Brain microvascular endothelial cell (primary cell): ENCODE measurements at regions not wholly inside any gene's neighbourhood (a gene's known extent, or its start where the extent isn't known, plus 50 kb on each side); places are given as distances from the start of the nearest gene placed in this dataset.

Experiments
- DNase-seq: peaks from one replicate; pipeline ENCODE4 v3.0.0-alpha.2; 2020
- H3K27ac ChIP-seq: fragments of 250-450 bp; sonication (Bioruptor Pico); 2 replicates; pipeline ENCODE4 v1.5.1; 2020; ENCODE audit warnings: mild to moderate bottlenecking, moderate library complexity
- H3K27me3 ChIP-seq: fragments of 250-450 bp; sonication (Bioruptor Pico); replicated peaks from 2 replicates; pipeline ENCODE4 v1.5.1; 2020; ENCODE audit warnings: mild to moderate bottlenecking
- H3K36me3 ChIP-seq: fragments of 250-450 bp; sonication (Bioruptor Pico); replicated peaks from 2 replicates; pipeline ENCODE4 v1.5.1; 2020; ENCODE audit warnings: mild to moderate bottlenecking
- H3K4me3 ChIP-seq: 2 replicates; pipeline ENCODE4 v1.5.1; 2011; ENCODE audit warnings: low read depth, mild to moderate bottlenecking, control low read depth, low read length, moderate library complexity
- in situ Hi-C: cut with HindIII; loops from 2 replicates; pipeline ENCODE4 v1.10.0; 2017; ENCODE audit warnings: low sequenced_read_pairs, low pct_ligation_motif_present
- TF ChIP-seq, protein P1 (sequence below): IDR thresholded peaks from 2 replicates; pipeline ENCODE4 v1.5.1; 2011; ENCODE audit warnings: low read depth, mild to moderate bottlenecking, moderate library complexity, low read length, control low read depth, inconsistent platforms; ENCODE audit errors: missing control alignments

GRCh38 chr2:207316484-207316883 is 150.7 kb upstream of the KLF7 start:
- Histone ChIP-seq H3K36me3 (no peaks in the 10 kb centered on the region), H3K4me3 (no peak overlapping the region), H3K27me3 (no peaks in the 10 kb centered on the region), H3K27ac (no peak overlapping the region)
- in situ Hi-C loops, result no loop called here
- TF ChIP-seq, protein P1, sequence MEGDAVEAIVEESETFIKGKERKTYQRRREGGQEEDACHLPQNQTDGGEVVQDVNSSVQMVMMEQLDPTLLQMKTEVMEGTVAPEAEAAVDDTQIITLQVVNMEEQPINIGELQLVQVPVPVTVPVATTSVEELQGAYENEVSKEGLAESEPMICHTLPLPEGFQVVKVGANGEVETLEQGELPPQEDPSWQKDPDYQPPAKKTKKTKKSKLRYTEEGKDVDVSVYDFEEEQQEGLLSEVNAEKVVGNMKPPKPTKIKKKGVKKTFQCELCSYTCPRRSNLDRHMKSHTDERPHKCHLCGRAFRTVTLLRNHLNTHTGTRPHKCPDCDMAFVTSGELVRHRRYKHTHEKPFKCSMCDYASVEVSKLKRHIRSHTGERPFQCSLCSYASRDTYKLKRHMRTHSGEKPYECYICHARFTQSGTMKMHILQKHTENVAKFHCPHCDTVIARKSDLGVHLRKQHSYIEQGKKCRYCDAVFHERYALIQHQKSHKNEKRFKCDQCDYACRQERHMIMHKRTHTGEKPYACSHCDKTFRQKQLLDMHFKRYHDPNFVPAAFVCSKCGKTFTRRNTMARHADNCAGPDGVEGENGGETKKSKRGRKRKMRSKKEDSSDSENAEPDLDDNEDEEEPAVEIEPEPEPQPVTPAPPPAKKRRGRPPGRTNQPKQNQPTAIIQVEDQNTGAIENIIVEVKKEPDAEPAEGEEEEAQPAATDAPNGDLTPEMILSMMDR, result no peak
- DNase-seq, result no peak

DNA sequence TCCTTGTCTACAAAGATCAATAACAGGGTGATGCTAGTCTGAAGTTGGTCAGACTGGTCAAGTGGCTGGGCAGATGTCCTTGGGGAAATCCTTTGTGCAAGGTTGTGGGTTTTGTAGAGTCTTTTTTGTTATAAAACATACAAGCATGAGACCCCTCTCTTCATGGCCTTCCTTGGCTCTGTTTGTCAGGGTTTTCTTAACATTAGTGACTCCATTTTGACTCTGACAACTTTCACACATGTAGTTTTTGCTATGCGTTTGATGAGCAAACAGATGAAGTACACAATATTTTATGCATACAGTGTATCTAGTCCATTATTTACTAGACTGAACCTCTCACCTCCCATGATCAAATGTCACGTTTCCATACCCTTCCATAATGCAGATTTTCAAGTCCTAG is 151.2 kb upstream of the KLF7 start:
- no peaks in the 10 kb centered on the region for H3K27me3 ChIP-seq
- no peak overlapping the region for H3K4me3 ChIP-seq
- TF ChIP-seq, protein P1, result no peak
- H3K36me3 ChIP-seq, result no peaks in the 10 kb centered on the region
- in situ Hi-C loops, result no loop called here
- no peak for DNase-seq
- H3K27ac ChIP-seq, result no peak overlapping the region

GRCh38 chr2:207317378-207317984 is 151.7 kb upstream of the KLF7 start:
- H3K27ac ChIP-seq, result no peak overlapping the region
- in situ Hi-C loops, result no loop called here
- no peak for DNase-seq
- TF ChIP-seq, protein P1, result no peak
- no peak overlapping the region for H3K4me3 ChIP-seq
- H3K27me3 ChIP-seq, result no peaks in the 10 kb centered on the region
- no peaks in the 10 kb centered on the region for H3K36me3 ChIP-seq

- no peak overlapping the region for H3K4me3 ChIP-seq
- no peaks in the 10 kb centered on the region for H3K36me3 ChIP-seq
- no peak overlapping the region for H3K27ac ChIP-seq
- no peak for DNase-seq
- in situ Hi-C loops, result no loop called here
- TF ChIP-seq, protein P1, result no peak
- no peaks in the 10 kb centered on the region for H3K27me3 ChIP-seq
Observed at GRCh38 chr2:207318181-207318628, 152.5 kb upstream of the KLF7 start.

GRCh38 chr2:207319316-207319715 is 153.6 kb upstream of the KLF7 start:
- TF ChIP-seq, protein P1, result no peak
- H3K36me3 ChIP-seq, result no peaks in the 10 kb centered on the region
- DNase-seq, result no peak
- H3K27ac ChIP-seq, result no peak overlapping the region
- no peaks in the 10 kb centered on the region for H3K27me3 ChIP-seq
- H3K4me3 ChIP-seq, result no peak overlapping the region
- in situ Hi-C loops, result no loop called here
